H1 (cell line): ENCODE measurements at regions not wholly inside any gene's neighbourhood (a gene's known extent, or its start where the extent isn't known, plus 50 kb on each side); places are given as distances from the start of the nearest gene placed in this dataset.
A peak's percentile ranks its signal among the peaks of the same experiment; 100 is the strongest.

Experiments used
- CTCF ChIA-PET: fragments of 300-600 bp; sonication (Branson Sonifier 250); formaldehyde crosslinking; loops from one replicate; lab custom pipeline; 2021; ENCODE audit not compliant: partially characterized antibody; lab: Charles Lee
- POLR2A ChIA-PET: fragments of 300-600 bp; sonication (Branson Sonifier 250); formaldehyde crosslinking; loops from one replicate; lab custom pipeline; 2021; ENCODE audit warnings: inconsistent platforms; ENCODE audit not compliant: partially characterized antibody; lab: Charles Lee
- DNase-seq, 2 experiments: peaks; one replicate each; pipeline versions ENCODE4 v3.0.0 to v3.0.0-alpha.2; 2010 to 2022; ENCODE audit warnings: low spot score in 2 of 2, low read depth in 1 of 2, mixed read lengths in 1 of 2
- FAIRE-seq: peaks from 2 replicates; lab custom pipeline; 2011; peaks lifted over from hg19 to GRCh38; lab: Jason Lieb, UNC
- H2AFZ ChIP-seq: 2 replicates; pipeline ENCODE4 v1.8.1; 2012; ENCODE audit warnings: low read length, inconsistent platforms
- H2AK5ac ChIP-seq: 2 replicates; pipeline ENCODE4 v1.6.1; 2013; ENCODE audit warnings: low read depth, low read length
- H2BK120ac ChIP-seq: replicated peaks from 2 replicates; pipeline ENCODE3; 2013; ENCODE audit warnings: low read depth, low read length, inconsistent platforms
- H2BK12ac ChIP-seq: 2 replicates; pipeline ENCODE4 v1.6.1; 2013; ENCODE audit warnings: low read depth, low read length
- H2BK15ac ChIP-seq: 2 replicates; pipeline ENCODE4 v1.6.1; 2013; ENCODE audit warnings: low read length
- H2BK20ac ChIP-seq: 2 replicates; pipeline ENCODE4 v1.6.1; 2013; ENCODE audit warnings: low read length
- H2BK5ac ChIP-seq: 2 replicates; pipeline ENCODE4 v1.6.1; 2013; ENCODE audit warnings: low read depth, low read length
- H3K14ac ChIP-seq: 2 replicates; pipeline ENCODE4 v1.6.1; 2013; ENCODE audit warnings: inconsistent platforms; ENCODE audit not compliant: insufficient read length
- H3K18ac ChIP-seq: 2 replicates; pipeline ENCODE4 v1.6.1; 2013; ENCODE audit warnings: low read length; ENCODE audit errors: extremely low read depth
- H3K23ac ChIP-seq: 2 replicates; pipeline ENCODE4 v1.6.1; 2013; ENCODE audit warnings: inconsistent platforms; ENCODE audit not compliant: insufficient read length
- H3K23me2 ChIP-seq: 2 replicates; pipeline ENCODE4 v1.6.1; 2013; ENCODE audit warnings: low read depth, low read length
- H3K27ac ChIP-seq: 2 replicates; pipeline ENCODE4 v1.6.1; 2011; ENCODE audit warnings: low read depth, low read length, inconsistent platforms
- H3K27me3 ChIP-seq, 4 experiments: replicated peaks in 1 of 4; 1 replicate in 1 of 4; 2 replicates in 3 of 4; pipeline versions ENCODE4 v1.6.1 to v1.8.1; 2011 to 2013; ENCODE audit warnings: low read length in 3 of 4, mild to moderate bottlenecking in 3 of 4, inconsistent platforms in 2 of 4, mixed read lengths in 2 of 4, moderate library complexity in 1 of 4; ENCODE audit not compliant: control insufficient read depth in 3 of 4, insufficient read depth in 3 of 4; ENCODE audit errors: extremely low read depth in 1 of 4
- H3K36me3 ChIP-seq, 4 experiments: 2 replicates each; pipeline versions ENCODE4 v1.6.1 to v1.8.1; 2011 to 2013; ENCODE audit warnings: mild to moderate bottlenecking in 4 of 4, low read length in 3 of 4, moderate library complexity in 2 of 4, control low read depth in 1 of 4, inconsistent platforms in 1 of 4; ENCODE audit not compliant: insufficient read depth in 4 of 4, control insufficient read depth in 2 of 4
- H3K4ac ChIP-seq: replicated peaks from 2 replicates; pipeline ENCODE3; 2013; ENCODE audit warnings: low read length, low read depth, mixed read lengths, inconsistent platforms; ENCODE audit not compliant: insufficient read length
- H3K4me1 ChIP-seq, 4 experiments: replicated peaks in 1 of 4; 1 replicate in 1 of 4; 2 replicates in 3 of 4; pipeline versions ENCODE4 v1.6.1 to v1.8.1; 2011 to 2013; ENCODE audit warnings: low read length in 3 of 4, inconsistent platforms in 2 of 4, mixed read lengths in 1 of 4; ENCODE audit not compliant: insufficient read depth in 4 of 4, control insufficient read depth in 3 of 4
- H3K4me2 ChIP-seq, 2 experiments: 2 replicates each; pipeline versions ENCODE4 v1.6.1 to v1.8.1; 2011 to 2013; ENCODE audit warnings: low read depth in 2 of 2, low read length in 2 of 2, control low read depth in 1 of 2, inconsistent platforms in 1 of 2, mild to moderate bottlenecking in 1 of 2; ENCODE audit not compliant: insufficient read depth in 1 of 2
- H3K4me3 ChIP-seq, 4 experiments: fragments of 200-600, 300-600 bp in 1 of 4; sonication (generic), shearing (Covaris generic), sonication (Bioruptor Twin) in 1 of 4; 2 replicates each; pipeline versions ENCODE4 v1.5.1 to v1.8.1; 2011 to 2016; ENCODE audit warnings: low read length in 4 of 4, low read depth in 3 of 4, control low read depth in 2 of 4, inconsistent platforms in 2 of 4, mild to moderate bottlenecking in 2 of 4, mixed read lengths in 1 of 4, moderate library complexity in 1 of 4; ENCODE audit not compliant: insufficient read depth in 2 of 4; ENCODE audit errors: extremely low read depth in 1 of 4
- H3K56ac ChIP-seq: replicated peaks from 2 replicates; pipeline ENCODE3; 2013; ENCODE audit warnings: low read depth, mild to moderate bottlenecking, mixed read lengths, low read length, inconsistent platforms; ENCODE audit not compliant: insufficient read length
- H3K79me1 ChIP-seq: 2 replicates; pipeline ENCODE4 v1.6.1; 2013; ENCODE audit warnings: low read depth, low read length, control low read depth
- H3K79me2 ChIP-seq, 2 experiments: 2 replicates each; pipeline versions ENCODE4 v1.6.1 to v1.8.1; 2012 to 2013; ENCODE audit warnings: low read length in 2 of 2, mild to moderate bottlenecking in 2 of 2, inconsistent platforms in 1 of 2; ENCODE audit not compliant: insufficient read depth in 2 of 2, control insufficient read depth in 1 of 2
- H3K9ac ChIP-seq, 4 experiments: replicated peaks in 1 of 4; 1 replicate in 1 of 4; 2 replicates in 3 of 4; pipeline versions ENCODE4 v1.6.1 to v1.8.1; 2011 to 2013; ENCODE audit warnings: low read depth in 3 of 4, low read length in 3 of 4, control low read depth in 2 of 4, mild to moderate bottlenecking in 2 of 4, moderate library complexity in 2 of 4, inconsistent platforms in 1 of 4; ENCODE audit errors: extremely low read depth in 1 of 4
- H3K9me3 ChIP-seq, 2 experiments: 2 replicates each; pipeline versions ENCODE4 v1.6.1 to v1.8.1; 2012 to 2013; ENCODE audit warnings: mild to moderate bottlenecking in 2 of 2, moderate library complexity in 2 of 2, control low read depth in 1 of 2, inconsistent platforms in 1 of 2, low read depth in 1 of 2, low read length in 1 of 2, mixed read lengths in 1 of 2; ENCODE audit not compliant: insufficient read depth in 2 of 2
- H4K20me1 ChIP-seq, 2 experiments: replicated peaks in 1 of 2; 2 replicates each; pipeline versions ENCODE3 to v1.8.1; 2011 to 2013; ENCODE audit warnings: inconsistent platforms in 2 of 2, low read length in 2 of 2, mild to moderate bottlenecking in 1 of 2; ENCODE audit not compliant: insufficient read depth in 2 of 2, control insufficient read depth in 1 of 2
- H4K5ac ChIP-seq: 2 replicates; pipeline ENCODE4 v1.6.1; 2013; ENCODE audit warnings: low read length, low read depth, mixed read lengths, inconsistent platforms; ENCODE audit not compliant: insufficient read length
- H4K8ac ChIP-seq: 2 replicates; pipeline ENCODE4 v1.8.0; 2013; ENCODE audit warnings: mild to moderate bottlenecking, moderate library complexity, low read length, inconsistent platforms; ENCODE audit not compliant: insufficient read depth; ENCODE audit errors: extremely low read depth
- H4K91ac ChIP-seq: replicated peaks from 2 replicates; pipeline ENCODE3; 2013; ENCODE audit warnings: low read length, mixed read lengths, inconsistent platforms; ENCODE audit not compliant: insufficient read length
- WGBS, 2 experiments: shearing (Covaris generic) in 1 of 2; methylation state at CpG; one replicate each; pipeline versions ENCODE4 v1.1.6 to v1.1.7; 2013 to 2015; ENCODE audit warnings: low lambda C conversion rate in 2 of 2, mixed read lengths in 2 of 2, inconsistent platforms in 1 of 2, low coverage in 1 of 2, missing lambda C conversion rate in 1 of 2; ENCODE audit not compliant: insufficient replicate concordance in 2 of 2, insufficient coverage in 1 of 2, insufficient read length in 1 of 2; ENCODE audit errors: extremely low coverage in 1 of 2, missing lambda C conversion rate in 1 of 2; 5-methylcytosine and 5-hydroxymethylcytosine counted together

DNA sequence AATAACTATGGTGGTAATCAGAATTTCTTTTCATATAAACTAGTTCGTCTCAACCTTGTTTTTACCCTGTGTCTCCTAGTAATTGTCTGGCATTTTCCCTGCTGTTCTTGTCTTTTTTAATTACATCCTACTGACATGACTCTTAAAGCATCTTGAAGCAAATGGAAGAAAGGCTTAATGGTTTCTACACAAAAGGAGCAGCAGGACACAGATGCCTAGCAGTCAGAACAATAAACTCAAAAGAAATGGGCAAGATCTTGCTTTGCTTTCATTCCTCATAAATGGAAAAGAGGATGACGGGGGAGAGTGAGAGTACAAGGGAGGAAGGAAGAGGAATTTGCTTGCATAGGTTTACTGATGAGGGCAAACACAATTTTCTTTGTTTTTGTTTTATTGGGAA, 293.2 kb upstream of the EMCN start:
- ChIA-PET CTCF (interaction anchor here (1.7 kb wide), 1 partner anchor 14 kb away, joined by 5 read pairs; no protein-coding TSS in a partner anchor), POLR2A (no interaction called here)
- no peaks in the 10 kb centered on the region for H3K9me3 ChIP-seq
- peak overlapping the region; percentile 5 to 35; a peak in 1 of 4 replicates for H3K4me2 ChIP-seq
- no peaks in the 10 kb centered on the region for H3K79me2 ChIP-seq
- H3K23me2 ChIP-seq: no peaks in the 10 kb centered on the region
- H2AK5ac ChIP-seq: no peak overlapping the region
- DNase-seq: peak in 1 of 2 experiments; percentile 38
- no peak overlapping the region for H2BK120ac ChIP-seq
- no peak overlapping the region for H2BK20ac ChIP-seq
- no peaks in the 10 kb centered on the region for H3K27me3 ChIP-seq
- no peak for FAIRE-seq
- no peak overlapping the region for H4K8ac ChIP-seq
- H4K91ac ChIP-seq: no peak overlapping the region
- H3K18ac ChIP-seq: no peak overlapping the region
- H3K79me1 ChIP-seq: no peaks in the 10 kb centered on the region
- H3K4ac ChIP-seq: no peak overlapping the region
- no peak overlapping the region for H2BK5ac ChIP-seq
- no peak overlapping the region for H3K9ac ChIP-seq
- no peaks in the 10 kb centered on the region for H4K20me1 ChIP-seq
- H3K56ac ChIP-seq: no peak overlapping the region
- 19% methylated on average over 2 of the region's 2 CpGs; no CpG with 5 or more reads in 1 of the 2 experiments for WGBS, 2 experiments
- no peak overlapping the region for H3K27ac ChIP-seq
- no peak overlapping the region for H2AFZ ChIP-seq
- peak overlapping the region in 1 of 4 experiments; percentile 25; a peak in 1 of 8 replicates for H3K4me3 ChIP-seq
- H3K23ac ChIP-seq: no peak overlapping the region
- no peak overlapping the region for H2BK15ac ChIP-seq
- peaks cover 0 to 11% (median 4%) of the 10 kb centered on the region in 4 experiments; a peak in 4 of 7 replicates for H3K4me1 ChIP-seq
- no peaks in the 10 kb centered on the region; a peak in 1 of 8 replicates for H3K36me3 ChIP-seq
- no peak overlapping the region for H2BK12ac ChIP-seq
- H3K14ac ChIP-seq: no peak overlapping the region
- H4K5ac ChIP-seq: no peak overlapping the region
